Activated CD8-positive, alpha-beta T cell treated with anti-CD3 and anti-CD28 coated beads, Interleukin-2, amount 10 ng/mL, durations not matched to agents 7 days and 5 days (primary cell): ENCODE measurements at regions not wholly inside any gene's neighbourhood (a gene's known extent, or its start where the extent isn't known, plus 50 kb on each side); places are given as distances from the start of the nearest gene placed in this dataset.

Source experiments
- ATAC-seq: fragments of 150-1000 bp; cut with Tn5 transposase; one replicate; pipeline ENCODE4 v1.10.0; 2021; ENCODE audit warnings: moderate library complexity
- CTCF ChIA-PET: fragments of 350-600 bp; sonication (Branson Sonifier 250); formaldehyde crosslinking; loops from one replicate; lab custom pipeline; 2021; ENCODE audit warnings: antibody characterized with exemption; lab: Charles Lee
- POLR2A ChIA-PET: fragments of 350-600 bp; sonication (Branson Sonifier 250); formaldehyde crosslinking; loops from one replicate; lab custom pipeline; 2021; ENCODE audit warnings: antibody characterized with exemption; lab: Charles Lee
- DNase-seq: peaks from one replicate; pipeline ENCODE4 v3.0.0-alpha.2; 2020
- H3K27ac Mint-ChIP-seq: one replicate; pipeline ENCODE4 v1.8.0; 2021; ENCODE audit warnings: mild to moderate bottlenecking, mixed read lengths
- H3K27me3 Mint-ChIP-seq: one replicate; pipeline ENCODE4 v1.8.0; 2021; ENCODE audit warnings: low read depth, mixed read lengths
- H3K36me3 Mint-ChIP-seq: one replicate; pipeline ENCODE4 v1.8.0; 2021; ENCODE audit warnings: low read depth, mixed read lengths
- H3K4me1 Mint-ChIP-seq: one replicate; pipeline ENCODE4 v1.8.0; 2021; ENCODE audit warnings: low read depth, mixed read lengths
- H3K4me3 Mint-ChIP-seq: one replicate; pipeline ENCODE4 v1.8.0; 2021; ENCODE audit warnings: mild to moderate bottlenecking, mixed read lengths
- H3K9me3 Mint-ChIP-seq: one replicate; pipeline ENCODE4 v1.8.0; 2022; ENCODE audit warnings: mixed read lengths; ENCODE audit not compliant: insufficient read depth

DNA sequence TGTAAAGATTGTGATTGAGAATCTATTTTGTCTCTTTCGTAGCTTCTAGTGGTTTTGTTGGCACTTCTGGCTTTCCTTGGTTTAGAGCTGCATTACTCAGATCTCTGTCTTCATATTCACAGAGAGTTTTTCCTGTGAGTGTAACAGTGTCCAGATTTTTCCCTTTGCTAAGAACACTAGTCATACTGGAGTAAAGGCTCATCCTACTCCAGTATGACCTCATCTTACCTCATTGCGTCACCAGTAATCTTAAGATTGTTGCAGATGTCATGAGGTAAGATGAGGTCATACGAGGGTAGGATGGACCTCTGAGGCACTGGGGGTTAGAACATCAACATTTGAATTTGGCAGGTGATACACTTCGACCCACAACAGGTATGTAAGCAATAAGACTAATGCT is 461.2 kb downstream of the FLRT2 start:
- Mint-ChIP-seq H3K4me3 (no peak overlapping the region), H3K4me1 (no peaks in the 10 kb centered on the region), H3K27me3 (no peaks in the 10 kb centered on the region), H3K9me3 (no peaks in the 10 kb centered on the region), H3K36me3 (no peaks in the 10 kb centered on the region), H3K27ac (no peak overlapping the region)
- POLR2A ChIA-PET = no interaction called here
- no peak for DNase-seq
- CTCF ChIA-PET = no interaction called here
- ATAC-seq = no peak

GRCh38 chr14:85987907-85988306 is 458.0 kb downstream of the FLRT2 start:
- Mint-ChIP-seq H3K9me3 (no peaks in the 10 kb centered on the region), H3K4me1 (no peaks in the 10 kb centered on the region), H3K36me3 (no peaks in the 10 kb centered on the region), H3K27ac (no peak overlapping the region), H3K4me3 (no peak overlapping the region), H3K27me3 (no peaks in the 10 kb centered on the region)
- POLR2A ChIA-PET = no interaction called here
- no peak for DNase-seq
- CTCF ChIA-PET = no interaction called here
- ATAC-seq = no peak

DNA sequence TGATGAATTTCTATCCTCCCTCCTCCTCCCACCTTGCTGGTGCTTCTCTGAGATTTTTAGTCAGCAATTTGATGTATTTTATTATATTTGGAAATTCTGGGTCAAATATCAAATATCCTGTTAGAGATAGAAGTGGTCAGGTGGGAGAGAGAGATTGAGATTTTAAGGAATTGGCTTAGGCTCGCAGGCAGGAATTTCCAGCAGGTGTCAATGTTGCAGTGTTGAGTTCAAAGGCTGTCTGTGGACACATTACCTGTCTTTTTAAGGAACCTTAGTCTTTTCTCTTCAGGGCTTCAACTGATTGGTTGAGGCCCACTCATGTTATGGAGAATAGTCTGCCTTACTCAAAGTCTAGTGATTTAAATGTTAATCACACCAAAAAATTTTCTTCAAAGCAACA is 457.3 kb downstream of the FLRT2 start:
- DNase-seq = no peak
- Mint-ChIP-seq H3K36me3 (no peaks in the 10 kb centered on the region), H3K27me3 (no peaks in the 10 kb centered on the region), H3K4me3 (no peak overlapping the region), H3K27ac (no peak overlapping the region), H3K4me1 (no peaks in the 10 kb centered on the region), H3K9me3 (no peaks in the 10 kb centered on the region)
- ChIA-PET POLR2A (no interaction called here), CTCF (no interaction called here)
- no peak for ATAC-seq

DNA sequence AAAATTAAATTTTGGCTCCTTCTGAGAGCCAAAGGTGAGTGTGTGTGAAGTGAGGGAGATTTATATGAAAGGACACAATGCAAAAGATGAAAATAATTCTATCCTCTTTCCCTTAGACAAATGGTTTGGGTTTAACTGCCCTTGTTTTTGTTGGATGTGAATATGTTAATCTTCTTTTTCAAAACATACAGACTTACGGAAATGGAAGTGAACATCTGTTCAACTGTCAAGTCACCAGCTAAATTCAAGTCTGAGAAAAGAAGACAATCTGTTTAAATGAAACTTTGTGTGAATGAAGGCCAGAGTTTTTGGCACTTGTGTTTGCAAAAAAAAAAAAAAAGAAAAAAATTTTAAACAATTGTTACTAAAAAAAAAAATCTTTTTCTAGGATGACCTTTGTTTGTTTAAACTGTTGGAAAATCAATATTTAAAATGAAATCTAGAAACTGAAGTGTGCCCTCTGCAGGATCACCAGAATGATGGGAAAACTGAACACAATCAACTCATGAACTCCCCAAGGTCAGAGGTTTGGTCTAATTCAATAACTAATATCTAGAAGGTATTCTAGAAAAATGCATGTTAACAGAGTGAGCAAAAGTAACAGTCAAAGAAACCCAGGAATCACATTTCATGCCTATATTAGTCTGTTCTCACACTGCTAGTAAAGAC is 448.8 kb downstream of the FLRT2 start:
- H3K27ac Mint-ChIP-seq = no peak overlapping the region
- ATAC-seq = no peak

GRCh38 chr14:85974602-85975001 is 444.7 kb downstream of the FLRT2 start:
- ATAC-seq (no peak), DNase-seq (no peak)
- Mint-ChIP-seq H3K9me3 (no peaks in the 10 kb centered on the region), H3K27me3 (no peaks in the 10 kb centered on the region), H3K4me3 (no peak overlapping the region), H3K4me1 (no peaks in the 10 kb centered on the region), H3K36me3 (peaks cover 4% of the 10 kb centered on the region), H3K27ac (no peak overlapping the region)
- ChIA-PET CTCF (no interaction called here), POLR2A (no interaction called here)

More for the DNA sequence above, 448.8 kb downstream of the FLRT2 start:
- Mint-ChIP-seq H3K36me3 (peaks cover 4% of the 10 kb centered on the region), H3K9me3 (no peaks in the 10 kb centered on the region), H3K27me3 (no peaks in the 10 kb centered on the region), H3K4me1 (no peaks in the 10 kb centered on the region), H3K4me3 (no peak overlapping the region)
- CTCF ChIA-PET = no interaction called here
- POLR2A ChIA-PET = no interaction called here
- DNase-seq = no peak

DNA sequence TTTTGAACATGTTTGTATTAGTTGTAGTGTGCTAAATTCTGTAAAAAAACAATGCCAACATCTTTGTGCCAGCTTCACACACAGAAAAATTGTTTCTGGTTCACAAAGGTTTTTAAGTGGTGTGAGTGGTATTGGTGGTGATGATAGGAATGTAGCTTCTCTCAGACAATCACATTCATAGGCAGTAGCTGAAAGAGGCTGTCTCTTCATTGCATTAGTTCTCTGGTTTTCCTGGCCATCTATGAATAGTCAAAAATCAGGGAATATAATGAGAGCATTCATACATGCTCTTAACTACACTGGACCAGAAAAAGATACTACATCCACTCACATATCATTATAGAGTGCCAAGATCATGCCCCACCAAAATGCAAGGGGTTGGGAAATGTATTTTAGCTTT is 433.5 kb downstream of the FLRT2 start:
- DNase-seq (no peak), ATAC-seq (no peak)
- no peaks in the 10 kb centered on the region for H3K27me3 Mint-ChIP-seq
- H3K4me3 Mint-ChIP-seq = no peak overlapping the region
- CTCF ChIA-PET = no interaction called here
- no peaks in the 10 kb centered on the region for H3K36me3 Mint-ChIP-seq
- H3K4me1 Mint-ChIP-seq = no peaks in the 10 kb centered on the region
- POLR2A ChIA-PET = no interaction called here
- H3K27ac Mint-ChIP-seq = no peak overlapping the region
- peaks cover 5% of the 10 kb centered on the region for H3K9me3 Mint-ChIP-seq

- Mint-ChIP-seq H3K27me3 (no peaks in the 10 kb centered on the region), H3K9me3 (no peaks in the 10 kb centered on the region), H3K27ac (no peak overlapping the region), H3K4me3 (no peak overlapping the region), H3K4me1 (no peaks in the 10 kb centered on the region), H3K36me3 (no peaks in the 10 kb centered on the region)
- ChIA-PET CTCF (no interaction called here), POLR2A (no interaction called here)
- DNase-seq (no peak), ATAC-seq (no peak)
These were observed 430.8 kb downstream of the FLRT2 start for GRCh38 chr14:85960756-85961155.

- ChIA-PET CTCF (no interaction called here), POLR2A (no interaction called here)
- Mint-ChIP-seq H3K4me3 (no peak overlapping the region), H3K36me3 (no peaks in the 10 kb centered on the region), H3K27ac (no peak overlapping the region), H3K9me3 (no peaks in the 10 kb centered on the region), H3K27me3 (no peaks in the 10 kb centered on the region), H3K4me1 (no peaks in the 10 kb centered on the region)
- no peak for ATAC-seq
- no peak for DNase-seq
These were observed 429.1 kb downstream of the FLRT2 start for GRCh38 chr14:85959063-85959462.

- no peak for DNase-seq
- ATAC-seq = no peak
- no peaks in the 10 kb centered on the region for H3K4me1 Mint-ChIP-seq
- no peak overlapping the region for H3K27ac Mint-ChIP-seq
- ChIA-PET POLR2A (no interaction called here), CTCF (no interaction called here)
- no peaks in the 10 kb centered on the region for H3K36me3 Mint-ChIP-seq
- no peak overlapping the region for H3K4me3 Mint-ChIP-seq
- H3K9me3 Mint-ChIP-seq = no peaks in the 10 kb centered on the region
- no peaks in the 10 kb centered on the region for H3K27me3 Mint-ChIP-seq
These were observed 428.1 kb downstream of the FLRT2 start for GRCh38 chr14:85958069-85958468.

DNA sequence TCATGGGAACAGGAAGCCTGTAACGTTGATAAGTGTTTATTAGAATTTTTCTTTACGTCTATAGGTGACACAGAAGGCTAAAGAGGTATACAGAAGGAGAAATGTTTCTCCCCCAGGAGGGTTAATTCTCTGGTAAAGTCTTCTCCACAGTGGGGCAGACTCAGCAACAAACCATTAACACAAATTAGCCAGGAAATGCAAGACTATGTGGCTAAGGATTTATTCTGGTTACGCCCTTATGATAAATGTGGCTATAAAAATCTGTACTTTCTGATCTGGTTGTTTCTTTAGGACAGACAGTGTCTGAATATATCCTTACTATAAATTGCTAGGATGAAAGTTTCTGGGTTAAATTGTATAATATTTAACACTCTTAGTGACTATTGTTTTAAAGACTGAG is 423.3 kb downstream of the FLRT2 start:
- H3K4me3 Mint-ChIP-seq = no peak overlapping the region

DNA sequence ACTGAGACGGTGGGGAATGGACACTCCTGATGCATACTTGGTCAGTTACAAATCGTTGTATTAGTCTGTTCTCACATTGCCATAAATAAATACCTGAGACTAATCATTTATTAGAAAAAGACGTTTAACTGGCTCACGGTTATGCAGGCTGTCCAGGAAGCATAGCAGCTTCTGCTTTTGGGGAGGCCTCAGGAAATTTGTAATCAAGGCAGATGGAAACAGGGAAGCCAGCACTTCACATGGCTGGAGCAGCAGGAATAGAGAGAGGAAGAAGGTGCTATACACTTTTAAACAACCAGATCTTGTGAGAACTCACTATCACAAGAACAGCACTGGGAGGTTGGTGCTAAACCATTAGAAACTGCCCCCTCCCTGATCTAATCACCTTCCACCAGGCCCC is 418.2 kb downstream of the FLRT2 start:
- ChIA-PET CTCF (no interaction called here), POLR2A (no interaction called here)
- Mint-ChIP-seq H3K9me3 (no peaks in the 10 kb centered on the region), H3K4me1 (no peaks in the 10 kb centered on the region), H3K27me3 (no peaks in the 10 kb centered on the region), H3K4me3 (no peak overlapping the region), H3K36me3 (peaks cover 5% of the 10 kb centered on the region), H3K27ac (no peak overlapping the region)
- no peak for DNase-seq
- no peak for ATAC-seq

More for the DNA sequence above, 423.3 kb downstream of the FLRT2 start:
- DNase-seq (no peak), ATAC-seq (no peak)
- POLR2A ChIA-PET = interaction anchor here (1.3 kb wide), 1 partner anchor 19 kb away, joined by 3 read pairs; no protein-coding TSS in a partner anchor
- H3K36me3 Mint-ChIP-seq = no peaks in the 10 kb centered on the region
- H3K9me3 Mint-ChIP-seq = no peaks in the 10 kb centered on the region
- no peak overlapping the region for H3K27ac Mint-ChIP-seq
- no peaks in the 10 kb centered on the region for H3K4me1 Mint-ChIP-seq
- no peaks in the 10 kb centered on the region for H3K27me3 Mint-ChIP-seq
- CTCF ChIA-PET = interaction anchor here (1.4 kb wide), 1 partner anchor 19 kb away, joined by 3 read pairs; no protein-coding TSS in a partner anchor

- H3K9me3 Mint-ChIP-seq = no peaks in the 10 kb centered on the region
- CTCF ChIA-PET = no interaction called here
- ATAC-seq (no peak), DNase-seq (no peak)
- peaks cover 6% of the 10 kb centered on the region for H3K36me3 Mint-ChIP-seq
- no peak overlapping the region for H3K4me3 Mint-ChIP-seq
- POLR2A ChIA-PET = no interaction called here
- H3K27ac Mint-ChIP-seq = no peak overlapping the region
- H3K27me3 Mint-ChIP-seq = no peaks in the 10 kb centered on the region
- H3K4me1 Mint-ChIP-seq = no peaks in the 10 kb centered on the region
These were observed 417.7 kb downstream of the FLRT2 start for GRCh38 chr14:85947461-85948139.
